PFSK-1 (cell line): ENCODE measurements at regions not wholly inside any gene's neighbourhood (a gene's known extent, or its start where the extent isn't known, plus 50 kb on each side); places are given as distances from the start of the nearest gene placed in this dataset.

ENCODE experiments used
- POLR2AphosphoS5 ChIP-seq: IDR thresholded peaks from 2 replicates; pipeline ENCODE4 v1.6.1; 2012; ENCODE audit warnings: low read depth, mild to moderate bottlenecking, control low read depth, low read length, moderate library complexity
- REST ChIP-seq, 2 experiments: IDR thresholded peaks; 2 replicates each; pipeline versions ENCODE4 v1.6.1 to v1.8.0; 2011 to 2012; ENCODE audit warnings: low read depth in 2 of 2, low read length in 2 of 2, control low read depth in 1 of 2, inconsistent platforms in 1 of 2, mild to moderate bottlenecking in 1 of 2, moderate library complexity in 1 of 2; ENCODE audit not compliant: insufficient read depth in 1 of 2
- SIN3A ChIP-seq: IDR thresholded peaks from 2 replicates; pipeline ENCODE4 v1.6.1; 2012; ENCODE audit warnings: mild to moderate bottlenecking, low read length, moderate library complexity, borderline replicate concordance; ENCODE audit not compliant: insufficient read depth
- TAF1 ChIP-seq: IDR thresholded peaks from 2 replicates; pipeline ENCODE4 v1.6.1; 2012; ENCODE audit warnings: low read length, control low read depth, borderline replicate concordance; ENCODE audit not compliant: insufficient read depth

- TF ChIP-seq TAF1, result no peak
- no peak for TF ChIP-seq POLR2AphosphoS5
- no peak for TF ChIP-seq REST (IDR thresholded peaks at IDR 0.05; ENCODE audit: insufficient read depth in 1 of 2, low read depth in 2 of 2, low read length in 2 of 2)
- no peak for TF ChIP-seq SIN3A
Measured at GRCh38 chr5:164735334-164735733, 1229.9 kb downstream of the MAT2B start.
